ENCODE measurements at regions not wholly inside any gene's neighbourhood (a gene's known extent, or its start where the extent isn't known, plus 50 kb on each side); places are given as distances from the start of the nearest gene placed in this dataset.

GRCh38 chr5:3391210-3391609 is 204.4 kb upstream of the IRX1 start:
- Histone ChIP-seq H3K27me3 (ENCODE audit: insufficient read depth, poor library complexity, severe bottlenecking) (no peaks in the 10 kb centered on the region), H3K4me3 (ENCODE audit: severe bottlenecking) (no peak overlapping the region), H3K27ac (ENCODE audit: poor library complexity, severe bottlenecking) (no peak overlapping the region), H3K36me3 (ENCODE audit: low read depth) (no peaks in the 10 kb centered on the region), H3K4me1 (ENCODE audit: insufficient read depth, poor library complexity, severe bottlenecking) (no peaks in the 10 kb centered on the region), H3K9me3 (ENCODE audit: severe bottlenecking) (no peaks in the 10 kb centered on the region)
- no peak for DNase-seq (ENCODE audit: low spot score)
- no peak for ATAC-seq (ENCODE audit: low read depth)
- no peak for TF ChIP-seq CTCF (IDR thresholded peaks at IDR 0.05; ENCODE audit: poor library complexity, severe bottlenecking)

- Histone ChIP-seq H3K9me3 (ENCODE audit: severe bottlenecking) (peaks cover 2% of the 10 kb centered on the region), H3K27me3 (ENCODE audit: insufficient read depth, poor library complexity, severe bottlenecking) (no peaks in the 10 kb centered on the region), H3K27ac (ENCODE audit: poor library complexity, severe bottlenecking) (no peak overlapping the region), H3K4me3 (ENCODE audit: severe bottlenecking) (no peak overlapping the region), H3K4me1 (ENCODE audit: insufficient read depth, poor library complexity, severe bottlenecking) (no peaks in the 10 kb centered on the region), H3K36me3 (ENCODE audit: low read depth) (no peaks in the 10 kb centered on the region)
- TF ChIP-seq CTCF (IDR thresholded peaks at IDR 0.05; ENCODE audit: poor library complexity, severe bottlenecking): no peak
- no peak for DNase-seq (ENCODE audit: low spot score)
- ATAC-seq (ENCODE audit: low read depth): no peak
Observed at GRCh38 chr5:3389471-3390026, 206.1 kb upstream of the IRX1 start.

GRCh38 chr5:3386637-3387036 is 209.0 kb upstream of the IRX1 start:
- ATAC-seq (ENCODE audit: low read depth) (no peak), DNase-seq (ENCODE audit: low spot score) (no peak)
- Histone ChIP-seq H3K4me3 (ENCODE audit: severe bottlenecking) (no peak overlapping the region), H3K4me1 (ENCODE audit: insufficient read depth, poor library complexity, severe bottlenecking) (no peaks in the 10 kb centered on the region), H3K36me3 (ENCODE audit: low read depth) (no peaks in the 10 kb centered on the region), H3K27ac (ENCODE audit: poor library complexity, severe bottlenecking) (no peak overlapping the region), H3K9me3 (ENCODE audit: severe bottlenecking) (peaks cover 2% of the 10 kb centered on the region), H3K27me3 (ENCODE audit: insufficient read depth, poor library complexity, severe bottlenecking) (no peaks in the 10 kb centered on the region)
- TF ChIP-seq CTCF (IDR thresholded peaks at IDR 0.05; ENCODE audit: poor library complexity, severe bottlenecking): no peak

- TF ChIP-seq CTCF (IDR thresholded peaks at IDR 0.05; ENCODE audit: poor library complexity, severe bottlenecking): no peak
- Histone ChIP-seq H3K27ac (ENCODE audit: poor library complexity, severe bottlenecking) (no peak overlapping the region), H3K4me3 (ENCODE audit: severe bottlenecking) (no peak overlapping the region), H3K9me3 (ENCODE audit: severe bottlenecking) (peaks cover 2% of the 10 kb centered on the region), H3K4me1 (ENCODE audit: insufficient read depth, poor library complexity, severe bottlenecking) (no peaks in the 10 kb centered on the region), H3K27me3 (ENCODE audit: insufficient read depth, poor library complexity, severe bottlenecking) (no peaks in the 10 kb centered on the region), H3K36me3 (ENCODE audit: low read depth) (no peaks in the 10 kb centered on the region)
- no peak for DNase-seq (ENCODE audit: low spot score)
- ATAC-seq (ENCODE audit: low read depth): no peak
Observed at GRCh38 chr5:3385991-3386519, 209.6 kb upstream of the IRX1 start.

- DNase-seq (ENCODE audit: low spot score) (no peak), ATAC-seq (ENCODE audit: low read depth) (no peak)
- H3K4me3 ChIP-seq (ENCODE audit: severe bottlenecking): no peak overlapping the region
- no peak overlapping the region for H3K27ac ChIP-seq (ENCODE audit: poor library complexity, severe bottlenecking)
- H3K9me3 ChIP-seq (ENCODE audit: severe bottlenecking): peaks cover 2% of the 10 kb centered on the region
- H3K27me3 ChIP-seq (ENCODE audit: insufficient read depth, poor library complexity, severe bottlenecking): no peaks in the 10 kb centered on the region
- TF ChIP-seq CTCF (IDR thresholded peaks at IDR 0.05; ENCODE audit: poor library complexity, severe bottlenecking): no peak
- no peaks in the 10 kb centered on the region for H3K4me1 ChIP-seq (ENCODE audit: insufficient read depth, poor library complexity, severe bottlenecking)
- H3K36me3 ChIP-seq (ENCODE audit: low read depth): no peaks in the 10 kb centered on the region
Observed at GRCh38 chr5:3384531-3384930, 211.1 kb upstream of the IRX1 start.

All from RWPE2 (cell line).